ENCODE measurements at regions not wholly inside any gene's neighbourhood (a gene's known extent, or its start where the extent isn't known, plus 50 kb on each side); places are given as distances from the start of the nearest gene placed in this dataset.

DNA sequence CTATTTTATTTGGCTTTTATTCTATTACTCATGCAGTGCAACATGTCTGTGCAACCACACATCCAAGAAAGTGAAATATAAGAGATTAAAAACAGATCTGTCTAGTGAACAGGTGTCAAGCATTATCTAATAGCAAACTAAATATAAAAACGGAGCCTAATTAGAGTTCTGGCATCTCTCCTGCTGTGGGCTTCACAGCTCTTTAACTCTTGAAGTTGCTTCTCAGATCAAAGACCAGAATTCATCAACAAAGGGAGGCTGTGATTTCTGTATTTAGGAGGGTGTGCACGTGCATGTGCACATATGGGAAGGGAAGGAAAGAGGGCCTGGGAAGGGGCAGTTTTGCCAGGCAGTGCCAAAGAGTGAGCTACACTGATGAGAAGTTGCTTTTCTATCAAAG, 81.0 kb downstream of the MIS18A start:
- TF ChIP-seq EZH2 (IDR thresholded peaks at IDR 0.05; ENCODE audit: insufficient read depth, poor library complexity, severe bottlenecking): no peak
- no peak for TF ChIP-seq EZH2phosphoT487 (IDR thresholded peaks at IDR 0.05; ENCODE audit: insufficient read depth, low read depth)
